HG02798 (cell line): ENCODE measurements at regions not wholly inside any gene's neighbourhood (a gene's known extent, or its start where the extent isn't known, plus 50 kb on each side); places are given as distances from the start of the nearest gene placed in this dataset.
"Not testable (repeated sequence)": the region's sequence is repeated elsewhere in the genome, so short reads cannot be mapped to it uniquely, and the experiment has no call there.

Source experiments
- ATAC-seq: cut with Tn5 transposase; IDR thresholded peaks from one replicate; pipeline ENCODE4 v1.9.1; 2021; ENCODE audit warnings: mild to moderate bottlenecking; ENCODE audit not compliant: unreplicated experiment, poor library complexity

DNA sequence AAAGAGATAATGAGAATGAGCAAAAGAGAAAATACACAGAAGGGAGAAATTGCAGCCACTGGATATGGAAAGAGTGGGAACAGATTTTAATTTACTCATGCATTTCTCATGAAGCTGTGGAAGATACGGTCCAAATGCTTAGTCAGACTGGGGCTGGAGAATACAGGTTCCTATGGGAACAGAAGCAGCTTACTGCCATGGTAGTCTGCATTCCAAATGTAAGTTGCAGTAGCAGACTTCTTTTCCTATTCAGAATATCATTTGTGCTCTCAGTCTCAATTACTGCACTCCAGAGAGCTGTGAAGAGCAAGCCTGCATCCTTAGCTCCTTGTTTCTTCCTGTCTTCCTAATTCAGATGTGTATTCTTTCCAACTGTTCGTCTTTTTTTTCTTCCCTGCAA is 190.8 kb upstream of the TMEM196 start:
- no peak for ATAC-seq

- no peak for ATAC-seq
Observed at GRCh38 chr7:19963695-19964094, 190.3 kb upstream of the TMEM196 start.

DNA sequence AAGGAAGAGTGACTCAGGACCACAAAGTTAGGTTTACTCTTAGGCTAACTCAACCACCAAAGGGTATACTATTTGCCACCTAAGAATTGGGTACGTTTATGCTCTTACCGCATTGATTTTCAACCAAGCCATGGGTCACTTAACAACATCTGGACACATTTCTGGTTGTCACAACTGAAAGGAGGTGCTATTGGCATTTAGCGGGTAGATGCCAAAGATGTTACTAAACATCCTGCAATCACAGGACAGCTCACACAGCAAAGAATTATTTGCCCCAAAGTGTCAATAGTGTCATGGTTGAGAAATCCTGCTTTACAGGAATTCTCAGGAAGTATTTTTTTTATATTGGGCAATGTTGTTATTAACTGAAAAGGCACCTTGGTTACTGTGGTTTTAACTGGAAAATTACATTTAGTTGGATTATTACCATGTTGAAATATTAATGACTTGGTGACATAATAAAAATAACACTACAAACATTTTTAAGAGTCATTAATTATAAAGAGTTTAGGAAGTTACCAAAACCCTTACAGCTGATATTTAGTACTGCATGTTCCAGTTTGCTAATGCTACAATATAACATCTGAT is 185.0 kb upstream of the TMEM196 start:
- ATAC-seq: no peak

DNA sequence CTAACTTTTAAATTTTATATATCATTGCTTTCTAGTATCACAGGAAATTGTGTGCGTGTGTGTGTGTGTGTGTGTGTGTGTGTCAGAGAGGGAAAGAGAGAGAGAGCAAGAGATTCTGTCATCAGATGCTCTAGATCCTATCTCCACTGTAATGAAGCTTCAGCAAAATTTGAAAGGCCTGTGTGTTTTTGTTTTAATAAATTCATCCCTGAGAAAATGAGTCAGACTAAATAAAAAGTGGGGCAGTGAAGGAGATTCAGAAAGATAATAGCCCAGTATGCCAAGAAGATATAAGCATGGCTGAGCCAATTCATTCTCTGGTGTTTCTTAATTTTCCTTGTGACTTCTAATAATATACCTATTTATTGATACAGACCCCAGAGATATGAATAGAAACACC is 184.2 kb upstream of the TMEM196 start:
- ATAC-seq: no peak

DNA sequence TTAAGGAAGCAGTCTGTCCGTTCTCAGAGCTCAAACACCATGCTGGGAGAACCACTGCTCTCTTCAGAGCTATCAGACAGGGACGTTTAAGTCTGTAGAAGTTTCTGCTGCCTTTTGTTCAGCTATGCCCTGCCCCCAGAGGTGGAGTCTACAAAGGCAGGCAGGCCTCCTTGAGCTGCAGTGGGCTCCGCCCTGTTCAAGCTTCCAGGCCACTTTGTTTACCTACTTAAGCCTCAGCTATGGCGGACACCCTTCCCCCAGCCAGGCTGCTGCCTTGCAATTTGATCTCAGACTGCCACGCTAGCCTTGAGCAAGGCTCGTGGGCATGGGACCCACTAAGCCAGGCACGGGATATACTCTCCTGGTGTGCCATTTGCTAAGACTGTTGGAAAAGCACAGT is 180.7 kb upstream of the TMEM196 start:
- ATAC-seq: not testable (repeated sequence)

- ATAC-seq: not testable (repeated sequence)
Observed at GRCh38 chr7:19953411-19953810, 180.0 kb upstream of the TMEM196 start.

DNA sequence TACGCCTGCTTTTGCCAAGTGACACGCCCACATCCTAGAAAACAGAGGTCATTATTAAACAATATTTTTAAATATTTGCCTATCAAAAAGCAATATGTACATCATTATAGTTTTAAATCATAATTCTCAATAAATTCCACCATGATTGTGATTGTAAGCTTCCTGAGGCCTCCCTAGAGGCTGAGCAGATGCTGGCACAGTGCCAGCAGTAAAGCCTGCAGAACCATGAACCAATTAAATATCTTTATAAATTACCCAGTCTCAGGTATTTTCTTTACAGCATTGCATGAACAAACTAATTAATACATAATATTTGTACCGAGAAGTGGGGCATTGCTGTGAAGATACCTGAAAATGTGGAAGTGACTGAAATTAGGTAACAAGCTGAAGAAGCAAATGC is 174.7 kb upstream of the TMEM196 start:
- ATAC-seq: no peak

DNA sequence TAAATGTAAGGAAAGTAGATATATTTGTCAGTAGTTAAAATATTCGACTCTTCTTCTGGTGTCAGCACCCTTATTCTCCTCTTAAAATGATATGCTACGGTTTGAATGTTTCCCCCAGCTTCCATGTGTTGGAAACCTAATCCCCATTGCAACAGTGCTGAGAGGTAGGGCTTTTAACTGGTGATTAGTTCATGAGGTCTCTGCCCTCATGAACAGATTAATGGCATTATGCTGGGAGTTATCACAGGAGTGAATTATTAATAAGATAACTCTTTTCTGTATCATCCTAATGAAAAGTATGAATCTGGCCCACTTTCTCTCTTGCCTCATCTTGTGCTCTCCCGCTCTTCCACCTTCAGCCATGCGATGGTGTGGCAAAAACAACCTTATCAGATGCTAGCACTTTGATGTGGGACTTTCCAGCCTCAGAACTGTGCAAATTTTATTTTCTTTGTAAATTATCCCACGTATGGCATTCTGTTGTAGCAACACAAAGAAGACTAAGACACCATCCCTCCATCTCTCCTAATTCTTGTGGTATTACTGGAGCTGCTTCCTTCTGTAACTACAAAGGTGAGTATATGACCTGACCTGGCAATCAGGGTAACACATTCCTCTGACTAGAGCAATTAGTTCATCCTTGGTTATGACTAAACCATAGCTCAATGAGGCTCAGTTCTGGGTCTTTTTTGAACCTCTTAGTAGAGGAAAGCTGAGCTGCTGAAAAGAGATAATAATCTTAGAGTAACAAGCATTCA is 171.1 kb upstream of the TMEM196 start:
- no peak for ATAC-seq

DNA sequence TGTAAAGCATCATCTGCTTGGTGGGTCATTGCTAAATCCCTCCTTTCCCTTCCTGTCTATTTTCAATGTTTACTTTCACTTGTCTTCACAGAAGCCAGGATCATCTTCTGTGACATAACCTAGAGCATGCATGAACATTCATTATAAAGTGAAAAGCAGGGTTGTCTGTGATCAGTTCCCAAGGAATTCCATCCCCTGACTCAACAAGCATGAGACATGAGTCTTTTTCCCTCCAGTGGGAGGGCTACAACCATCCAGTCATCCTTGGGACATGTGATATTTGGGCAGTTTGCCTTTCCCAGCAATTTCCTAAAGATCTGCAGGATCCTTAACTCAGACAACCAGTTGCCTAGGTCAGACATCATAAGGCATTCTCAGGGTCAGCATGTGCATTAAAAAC is 166.3 kb upstream of the TMEM196 start:
- ATAC-seq: no peak

DNA sequence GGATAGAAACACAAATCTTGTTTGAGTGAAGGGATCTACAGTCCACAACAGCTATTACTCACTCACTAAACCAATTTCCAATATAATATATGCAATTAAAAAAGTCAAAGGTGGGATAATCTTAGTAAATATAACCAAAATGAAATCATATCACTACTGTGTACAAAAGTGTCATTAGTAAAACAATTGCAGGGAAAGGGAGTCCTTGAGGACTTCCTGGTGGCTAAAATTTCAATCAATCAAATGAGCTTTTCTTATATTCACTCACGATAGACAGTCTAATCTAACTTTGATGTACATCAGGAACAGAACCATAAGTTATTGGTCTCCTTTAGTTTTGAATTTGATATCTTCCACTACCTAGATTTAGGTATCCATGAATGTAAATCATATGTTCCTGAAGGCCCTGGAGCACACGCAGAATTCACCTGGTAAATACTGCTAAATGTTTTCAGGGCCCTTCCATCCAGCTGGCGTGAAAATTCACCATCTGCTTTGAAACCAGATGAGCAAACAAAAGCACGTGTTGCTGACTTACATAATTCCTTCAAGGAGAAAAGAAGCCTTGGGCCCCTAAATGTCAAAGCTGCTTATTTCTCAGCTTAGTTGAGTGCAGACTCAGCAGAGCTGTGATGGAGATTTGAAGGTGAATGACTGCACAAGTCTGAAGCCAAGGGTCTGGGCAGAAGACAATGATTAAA is 159.3 kb upstream of the TMEM196 start:
- no peak for ATAC-seq

- ATAC-seq: no peak
Observed at GRCh38 chr7:19930851-19931250, 157.4 kb upstream of the TMEM196 start.

DNA sequence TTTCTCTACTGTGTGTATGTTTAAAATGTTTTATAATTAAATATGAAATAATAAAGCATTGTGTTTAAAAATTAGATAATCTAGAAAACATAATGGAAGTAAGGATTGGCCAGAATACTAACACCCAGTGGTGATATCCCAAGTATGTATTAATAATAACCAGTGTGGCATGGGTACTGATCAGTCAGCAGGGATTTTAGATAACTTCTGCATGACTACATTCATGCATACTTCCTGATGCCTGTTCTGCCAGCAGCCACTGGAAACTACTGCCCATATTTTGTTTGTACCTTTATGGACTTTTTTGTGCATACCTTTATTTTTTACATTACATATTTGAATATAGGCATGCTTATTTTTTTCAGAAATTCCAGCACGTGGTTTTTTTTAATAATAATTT is 156.6 kb upstream of the TMEM196 start:
- no peak for ATAC-seq

- ATAC-seq: peak; percentile 89
Observed at GRCh38 chr7:19928247-19928646, 154.8 kb upstream of the TMEM196 start.

DNA sequence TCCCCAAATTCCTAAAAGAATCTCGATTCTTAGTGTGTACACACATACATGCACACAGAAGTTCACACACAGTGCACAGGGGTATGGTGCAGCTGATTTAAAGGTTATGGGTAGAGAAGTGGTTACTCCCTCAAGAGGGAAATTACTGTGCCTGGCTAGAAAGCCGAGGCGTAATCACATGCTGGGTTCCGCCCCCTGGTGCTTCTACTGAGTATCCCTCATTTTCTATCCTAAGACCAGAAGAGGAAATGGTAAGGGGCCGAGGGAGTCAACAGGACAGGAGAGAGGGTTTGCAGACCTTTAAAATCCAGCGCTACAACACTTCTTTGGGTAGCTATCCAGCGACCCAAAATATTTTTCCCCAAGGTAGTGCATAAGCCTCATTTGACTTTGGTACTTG is 147.3 kb upstream of the TMEM196 start:
- no peak for ATAC-seq

DNA sequence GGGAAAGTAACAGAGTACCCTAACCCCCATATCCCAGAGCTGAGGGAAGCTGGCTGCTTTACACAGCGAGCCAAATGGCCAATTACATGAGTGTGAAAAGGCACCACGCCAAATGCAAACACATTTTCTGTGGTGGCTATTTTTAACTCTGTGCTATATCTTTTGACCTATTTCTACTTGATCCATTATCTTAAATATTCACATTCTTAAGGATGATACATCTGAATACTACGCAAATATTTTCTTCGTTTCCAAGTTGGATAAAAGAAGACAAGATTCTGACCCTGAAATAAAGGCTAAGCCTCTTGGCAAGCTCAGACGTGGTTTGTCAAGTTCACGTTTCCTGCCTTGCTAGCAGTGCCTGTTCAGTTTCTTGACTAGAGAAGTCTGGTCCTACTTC is 146.7 kb upstream of the TMEM196 start:
- no peak for ATAC-seq

DNA sequence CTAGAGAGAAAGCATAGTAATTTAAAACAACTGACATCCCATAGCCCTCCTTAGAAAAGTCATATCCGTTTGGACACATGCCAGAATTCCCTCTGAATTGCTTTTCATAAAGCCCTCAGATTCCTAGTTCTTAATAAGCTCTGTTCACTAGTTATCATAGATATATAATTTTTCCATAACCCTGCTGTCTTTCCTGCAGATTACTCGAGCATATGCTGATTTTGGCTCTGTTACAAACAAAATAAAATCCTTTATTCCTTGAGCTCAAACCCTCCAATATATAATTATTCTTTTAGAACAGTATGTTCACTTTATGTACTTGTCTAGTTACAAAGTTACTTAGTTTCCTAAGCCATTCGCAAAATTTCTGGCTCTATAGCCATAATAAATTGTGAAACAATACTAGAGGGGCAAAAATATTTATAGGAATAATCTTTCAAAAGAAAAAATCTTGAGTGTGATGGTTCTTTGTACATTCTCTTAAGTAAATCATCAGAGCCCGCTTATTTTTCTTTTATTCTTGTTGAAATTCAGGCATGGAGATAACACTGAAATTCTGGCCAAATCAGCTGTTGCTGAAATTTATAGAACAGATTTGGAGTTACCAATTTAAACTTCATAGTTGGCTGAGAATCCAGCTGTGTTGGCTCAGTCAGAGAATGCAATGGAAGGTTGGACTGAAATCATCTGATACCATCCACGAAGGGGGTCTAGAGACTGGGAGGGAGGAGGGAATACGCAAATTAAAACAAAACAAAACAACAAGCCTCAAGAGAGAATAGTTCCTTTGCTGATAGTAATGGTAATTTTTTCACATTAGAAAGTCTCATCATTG is 146.1 kb upstream of the TMEM196 start:
- no peak for ATAC-seq

DNA sequence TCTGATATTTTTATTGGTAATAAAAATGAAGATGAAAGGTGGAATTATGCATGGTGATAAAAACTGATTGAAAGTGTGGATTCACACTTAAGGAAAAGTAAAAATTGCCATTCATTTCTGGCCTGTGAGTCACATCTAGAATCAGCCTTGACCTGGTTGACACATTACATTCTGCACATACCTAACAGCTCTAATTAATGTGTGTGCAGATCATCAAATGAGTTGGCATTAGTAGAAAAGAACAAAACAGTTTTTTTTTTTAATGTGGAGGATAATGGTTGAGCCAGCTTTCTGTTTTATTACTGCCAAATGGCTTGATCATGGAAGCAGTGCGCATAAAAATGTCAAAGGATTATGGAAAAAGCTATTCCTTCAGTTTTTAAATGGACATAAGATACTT is 142.6 kb upstream of the TMEM196 start:
- ATAC-seq: no peak

DNA sequence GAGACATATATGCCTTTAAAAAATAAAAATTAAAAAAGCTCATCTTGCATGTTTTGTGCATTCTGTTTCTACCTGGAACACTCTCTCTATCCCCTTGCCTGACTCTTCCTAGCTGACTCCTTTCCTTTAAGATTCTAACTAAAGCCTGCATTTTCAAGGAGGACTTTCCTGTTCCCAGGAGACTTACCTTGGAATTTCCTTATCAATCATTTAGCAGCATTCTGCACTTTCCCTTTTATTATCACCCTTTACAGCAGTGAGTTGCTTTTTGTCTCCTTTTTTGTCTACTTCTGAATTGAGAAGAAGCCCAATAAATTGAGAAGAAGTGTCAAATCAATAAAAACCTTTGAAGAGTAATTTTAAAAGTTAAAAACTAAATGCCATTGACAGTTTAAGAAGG is 142.2 kb upstream of the TMEM196 start:
- ATAC-seq: no peak

DNA sequence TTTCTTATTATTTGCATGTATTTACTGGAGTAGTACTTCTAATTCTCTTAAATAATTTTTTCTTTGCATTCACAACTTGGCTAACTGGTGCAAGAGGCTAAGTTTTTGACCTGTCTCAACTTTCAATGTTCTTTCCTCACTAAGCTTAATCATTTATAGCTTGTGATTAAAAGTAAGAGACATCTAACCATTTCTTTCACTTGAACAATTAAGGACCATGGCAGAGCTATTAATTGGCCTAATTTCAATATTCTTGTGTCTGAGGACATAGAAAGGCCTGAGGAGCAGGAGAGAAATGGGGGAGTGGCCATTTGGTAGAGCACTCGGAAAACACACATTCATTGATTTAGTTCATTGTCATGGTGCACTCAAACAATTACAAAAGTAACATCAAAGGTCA is 141.4 kb upstream of the TMEM196 start:
- no peak for ATAC-seq

DNA sequence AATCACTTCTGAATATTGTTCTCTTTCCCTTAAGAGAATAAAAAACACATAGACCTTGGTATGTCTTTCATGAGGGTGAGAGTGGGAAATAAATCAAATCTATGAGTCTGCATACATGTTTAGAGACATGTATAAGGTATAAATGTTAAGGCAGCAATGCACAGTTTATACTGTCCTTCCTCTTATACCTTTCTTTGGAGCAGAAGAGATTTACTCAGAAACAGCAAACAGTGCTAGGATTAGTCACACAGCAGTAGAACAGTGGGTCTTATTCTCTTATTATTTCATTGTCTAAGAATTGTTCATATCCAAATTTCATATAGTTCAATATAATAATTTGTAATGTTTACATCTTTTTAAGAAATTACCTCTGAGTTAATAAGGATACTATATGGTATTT is 126.7 kb upstream of the TMEM196 start:
- no peak for ATAC-seq

DNA sequence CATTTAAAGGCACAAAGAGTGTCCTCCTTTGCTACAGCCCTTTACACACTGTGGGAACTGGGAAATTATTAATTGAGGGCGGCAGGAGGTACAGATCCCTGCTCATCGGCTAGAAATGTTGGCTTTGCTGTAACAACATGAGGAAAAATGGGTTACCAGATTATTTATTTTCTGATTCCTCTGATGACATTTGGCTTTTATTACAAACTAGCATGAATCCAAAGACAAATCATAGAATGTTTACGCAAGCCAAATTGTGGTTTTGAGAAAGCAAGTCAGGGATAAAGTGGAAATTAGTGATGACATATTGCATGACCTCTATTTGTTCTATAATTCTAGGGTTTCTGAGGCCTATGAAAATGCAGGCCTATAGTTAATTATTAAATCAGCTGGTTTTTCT is 126.1 kb upstream of the TMEM196 start:
- no peak for ATAC-seq
